BJ (cell line): ENCODE measurements at regions not wholly inside any gene's neighbourhood (a gene's known extent, or its start where the extent isn't known, plus 50 kb on each side); places are given as distances from the start of the nearest gene placed in this dataset.

Experiments
- CTCF ChIA-PET: fragments of 350-600 bp; formaldehyde crosslinking; extraction: SDS; loops from one replicate; lab custom pipeline; 2021; ENCODE audit warnings: antibody characterized with exemption, inconsistent platforms; lab: Yijun Ruan, JAX
- POLR2A ChIA-PET: fragments of 300-600 bp; sonication (Branson Sonifier 250); formaldehyde crosslinking; extraction: SDS; loops from one replicate; lab custom pipeline; 2021; ENCODE audit warnings: antibody characterized with exemption; lab: Charles Lee
- DNase-seq: peaks from one replicate; pipeline ENCODE4 v3.0.0-alpha.2; 2011; ENCODE audit warnings: low read depth
- H3K27me3 ChIP-seq: 2 replicates; pipeline ENCODE4 v1.6.0; 2011; ENCODE audit warnings: low read length; ENCODE audit not compliant: control insufficient read depth, insufficient read depth
- H3K36me3 ChIP-seq: 2 replicates; pipeline ENCODE4 v1.5.1; 2011; ENCODE audit warnings: low read length; ENCODE audit not compliant: control insufficient read depth, insufficient read depth
- H3K4me3 ChIP-seq: 2 replicates; pipeline ENCODE4 v1.5.1; 2011; ENCODE audit warnings: low read depth, mild to moderate bottlenecking, control low read depth, low read length
- TF ChIP-seq, protein P1 (sequence below): IDR thresholded peaks from 2 replicates; pipeline ENCODE4 v1.5.1; 2011; ENCODE audit warnings: low read depth, mild to moderate bottlenecking, control low read depth, inconsistent platforms, low read length, moderate library complexity; ENCODE audit not compliant: insufficient read depth

DNA sequence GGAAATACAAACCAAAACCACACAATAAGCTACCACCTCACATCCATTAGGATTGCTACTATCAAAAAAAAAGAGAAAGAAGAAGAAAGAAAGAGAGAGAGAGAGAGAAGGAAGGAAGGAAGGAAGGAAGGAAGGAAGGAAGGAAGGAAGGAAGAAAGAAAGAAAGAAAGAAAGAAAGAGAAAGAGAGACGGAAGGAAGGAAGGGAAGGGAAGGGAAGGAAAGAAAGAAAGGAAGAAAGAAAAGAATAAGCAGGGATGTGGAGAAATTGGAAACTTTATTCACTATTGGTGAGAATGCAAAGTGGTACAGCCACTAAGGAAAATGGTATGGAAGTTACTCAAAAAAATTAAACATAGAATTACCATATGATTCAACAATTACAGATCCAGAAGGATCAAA is 159.9 kb downstream of the ID4 start:
- Histone ChIP-seq H3K36me3 (no peaks in the 10 kb centered on the region), H3K27me3 (no peaks in the 10 kb centered on the region), H3K4me3 (no peak overlapping the region)
- POLR2A ChIA-PET = no interaction called here
- TF ChIP-seq, protein P1, sequence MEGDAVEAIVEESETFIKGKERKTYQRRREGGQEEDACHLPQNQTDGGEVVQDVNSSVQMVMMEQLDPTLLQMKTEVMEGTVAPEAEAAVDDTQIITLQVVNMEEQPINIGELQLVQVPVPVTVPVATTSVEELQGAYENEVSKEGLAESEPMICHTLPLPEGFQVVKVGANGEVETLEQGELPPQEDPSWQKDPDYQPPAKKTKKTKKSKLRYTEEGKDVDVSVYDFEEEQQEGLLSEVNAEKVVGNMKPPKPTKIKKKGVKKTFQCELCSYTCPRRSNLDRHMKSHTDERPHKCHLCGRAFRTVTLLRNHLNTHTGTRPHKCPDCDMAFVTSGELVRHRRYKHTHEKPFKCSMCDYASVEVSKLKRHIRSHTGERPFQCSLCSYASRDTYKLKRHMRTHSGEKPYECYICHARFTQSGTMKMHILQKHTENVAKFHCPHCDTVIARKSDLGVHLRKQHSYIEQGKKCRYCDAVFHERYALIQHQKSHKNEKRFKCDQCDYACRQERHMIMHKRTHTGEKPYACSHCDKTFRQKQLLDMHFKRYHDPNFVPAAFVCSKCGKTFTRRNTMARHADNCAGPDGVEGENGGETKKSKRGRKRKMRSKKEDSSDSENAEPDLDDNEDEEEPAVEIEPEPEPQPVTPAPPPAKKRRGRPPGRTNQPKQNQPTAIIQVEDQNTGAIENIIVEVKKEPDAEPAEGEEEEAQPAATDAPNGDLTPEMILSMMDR = no peak
- CTCF ChIA-PET = no interaction called here
- DNase-seq = no peak

DNA sequence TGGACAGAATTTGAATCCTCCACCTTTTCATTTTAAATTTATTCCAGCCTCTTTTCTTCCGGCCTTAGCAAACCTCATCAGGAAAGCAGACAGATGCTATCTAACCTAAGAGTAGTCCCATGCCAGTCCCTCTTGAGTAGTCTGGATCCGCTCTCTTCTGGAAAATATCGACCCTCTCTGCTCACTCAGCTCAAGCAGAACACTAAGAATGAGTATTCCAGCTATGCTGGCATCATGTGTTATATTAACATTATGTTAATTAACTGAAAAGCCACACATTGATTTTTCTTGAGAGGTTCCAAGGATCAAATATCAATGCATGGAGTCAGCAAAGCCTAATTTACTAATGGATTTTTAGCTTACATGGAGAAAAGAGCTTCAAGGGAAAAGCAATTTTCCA is 161.4 kb downstream of the ID4 start:
- POLR2A ChIA-PET = no interaction called here

DNA sequence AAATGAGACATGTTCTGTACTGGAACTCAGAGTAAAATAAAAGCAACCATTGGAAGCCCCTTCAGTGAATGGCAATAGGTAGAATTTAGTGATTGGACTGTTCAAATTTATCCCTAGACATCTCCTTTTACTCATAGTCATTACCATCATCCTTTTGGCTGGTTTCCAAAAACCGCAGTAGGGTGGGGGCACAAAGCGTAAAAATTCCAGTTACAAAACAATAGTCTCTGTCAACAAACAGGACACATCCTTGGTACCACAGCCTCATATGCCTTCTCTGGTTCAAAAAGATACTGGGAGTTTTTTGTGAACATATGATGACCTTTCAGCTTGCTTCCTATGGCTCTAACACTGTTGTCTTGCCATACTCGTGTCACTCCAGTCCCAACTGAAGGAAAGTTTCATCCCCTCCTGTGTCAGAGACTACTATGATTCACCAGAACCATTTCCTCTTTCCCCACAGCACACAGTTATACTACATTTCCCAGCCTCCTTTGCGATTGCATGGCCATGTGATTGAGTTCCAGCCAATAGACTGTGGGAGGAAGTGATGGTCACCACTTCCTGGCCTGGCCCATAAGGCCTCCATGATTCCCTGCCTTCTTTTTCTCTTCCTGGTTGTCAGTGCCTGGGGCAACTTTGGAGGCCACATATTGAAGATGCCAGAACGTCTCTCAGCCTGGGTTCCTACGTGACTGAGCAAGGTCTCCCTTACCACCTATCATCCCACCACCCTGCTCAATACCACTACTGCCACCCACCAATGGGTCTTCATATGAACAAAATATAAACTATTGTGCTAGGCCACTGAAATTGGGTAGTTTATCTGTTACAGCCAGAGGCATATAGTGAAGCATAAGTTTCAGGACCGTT is 162.4 kb downstream of the ID4 start:
- Histone ChIP-seq H3K4me3 (no peak overlapping the region), H3K36me3 (no peaks in the 10 kb centered on the region), H3K27me3 (no peaks in the 10 kb centered on the region)
- CTCF ChIA-PET = no interaction called here
- TF ChIP-seq, protein P1 = no peak
- POLR2A ChIA-PET = no interaction called here
- DNase-seq = no peak

More for the DNA sequence above, 161.4 kb downstream of the ID4 start:
- TF ChIP-seq, protein P1 = no peak
- Histone ChIP-seq H3K4me3 (no peak overlapping the region), H3K36me3 (no peaks in the 10 kb centered on the region), H3K27me3 (no peaks in the 10 kb centered on the region)
- CTCF ChIA-PET = no interaction called here
- no peak for DNase-seq

DNA sequence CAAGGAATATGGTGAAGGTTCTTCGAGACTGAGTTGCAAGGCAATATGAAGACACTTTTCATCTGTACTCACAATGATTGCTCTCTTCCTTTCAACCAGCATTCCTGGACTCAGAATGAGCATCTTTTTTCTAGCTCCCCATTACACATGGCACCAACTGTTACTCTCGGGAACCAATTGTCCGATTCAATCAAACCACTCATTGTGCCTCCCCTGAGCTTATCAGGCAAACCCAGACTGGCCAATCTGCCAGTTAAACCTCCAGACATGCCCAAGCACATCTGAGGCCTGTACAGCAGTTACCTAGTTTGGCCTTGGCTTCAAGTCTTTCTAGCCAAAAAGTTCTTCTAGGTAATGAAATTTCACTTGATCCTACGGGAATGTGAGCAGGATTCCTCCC is 164.1 kb downstream of the ID4 start:
- Histone ChIP-seq H3K36me3 (no peaks in the 10 kb centered on the region), H3K27me3 (no peaks in the 10 kb centered on the region), H3K4me3 (no peak overlapping the region)
- TF ChIP-seq, protein P1 = no peak
- no peak for DNase-seq
- ChIA-PET POLR2A (no interaction called here), CTCF (no interaction called here)

DNA sequence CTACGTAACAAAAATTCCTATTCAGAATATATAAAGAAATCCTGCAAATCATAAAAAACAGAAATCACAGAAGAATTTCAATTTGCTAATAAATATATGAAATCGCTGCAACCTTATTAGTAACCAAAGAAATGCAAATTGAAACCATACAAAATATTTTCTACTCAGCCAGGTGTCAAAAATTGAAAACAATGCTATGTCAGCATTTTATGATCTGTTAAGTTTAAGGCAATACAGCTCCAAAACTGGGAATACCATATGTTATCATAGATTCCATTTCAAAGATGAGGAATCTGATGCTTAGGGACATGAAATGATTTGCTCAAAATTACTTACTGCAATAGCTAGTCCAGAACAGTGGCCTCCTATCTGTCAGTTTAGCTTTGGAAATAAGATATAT is 168.9 kb downstream of the ID4 start:
- TF ChIP-seq, protein P1 = no peak
- CTCF ChIA-PET = interaction anchor here (0.5 kb wide), 1 partner anchor 34 kb away, joined by 3 read pairs; no protein-coding TSS in a partner anchor
- POLR2A ChIA-PET = no interaction called here

More for the DNA sequence above, 168.9 kb downstream of the ID4 start:
- DNase-seq = no peak
- H3K27me3 ChIP-seq = no peaks in the 10 kb centered on the region
- H3K4me3 ChIP-seq = no peak overlapping the region
- H3K36me3 ChIP-seq = no peaks in the 10 kb centered on the region
